ENCODE measurements at regions not wholly inside any gene's neighbourhood (a gene's known extent, or its start where the extent isn't known, plus 50 kb on each side); places are given as distances from the start of the nearest gene placed in this dataset.

- Histone ChIP-seq H3K9ac (ENCODE audit: low read length) (no peak overlapping the region), H3K27ac (ENCODE audit: low read length) (no peak overlapping the region), H3K4me3 (ENCODE audit: low read length) (no peak overlapping the region), H3K79me2 (ENCODE audit: low read length) (no peaks in the 10 kb centered on the region), H3K36me3 (replicated peaks; ENCODE audit: insufficient read depth, low read length) (no peaks in the 10 kb centered on the region), H4K20me1 (ENCODE audit: insufficient read depth, low read length) (no peaks in the 10 kb centered on the region), H3F3A (ENCODE audit: insufficient read depth, low read length) (no peaks in the 10 kb centered on the region), H2AFZ (ENCODE audit: low read length) (no peak overlapping the region), H3K27me3 (replicated peaks; ENCODE audit: insufficient read depth, low read length) (no peaks in the 10 kb centered on the region), H3K4me2 (ENCODE audit: low read depth, low read length) (no peak overlapping the region), H3K9me3 (replicated peaks; ENCODE audit: insufficient read depth, low read length) (no peaks in the 10 kb centered on the region), H3K9me2 (replicated peaks; ENCODE audit: insufficient read depth, low read length) (no peaks in the 10 kb centered on the region), H3K4me1 (ENCODE audit: low read length) (peaks cover 5% of the 10 kb centered on the region; the same call in 1 of the 2 replicates)
- no peak for DNase-seq
- TF ChIP-seq EZH2 (optimal IDR thresholded peaks at IDR 0.05; ENCODE audit: low read depth, low read length) = no peak
Measured at GRCh38 chr20:41783423-41784208, 165.4 kb upstream of the CHD6 start.

- Histone ChIP-seq H3K36me3 (replicated peaks; ENCODE audit: insufficient read depth, low read length) (no peaks in the 10 kb centered on the region), H2AFZ (ENCODE audit: low read length) (no peak overlapping the region), H3K4me2 (ENCODE audit: low read depth, low read length) (no peak overlapping the region), H4K20me1 (ENCODE audit: insufficient read depth, low read length) (no peaks in the 10 kb centered on the region), H3K27me3 (replicated peaks; ENCODE audit: insufficient read depth, low read length) (no peaks in the 10 kb centered on the region), H3K9ac (ENCODE audit: low read length) (no peak overlapping the region), H3F3A (ENCODE audit: insufficient read depth, low read length) (no peaks in the 10 kb centered on the region), H3K79me2 (ENCODE audit: low read length) (no peaks in the 10 kb centered on the region), H3K4me3 (ENCODE audit: low read length) (no peak overlapping the region), H3K9me2 (replicated peaks; ENCODE audit: insufficient read depth, low read length) (no peaks in the 10 kb centered on the region), H3K9me3 (replicated peaks; ENCODE audit: insufficient read depth, low read length) (no peaks in the 10 kb centered on the region), H3K4me1 (ENCODE audit: low read length) (peaks cover 5% of the 10 kb centered on the region; the same call in 1 of the 2 replicates), H3K27ac (ENCODE audit: low read length) (no peak overlapping the region)
- TF ChIP-seq, protein P1, sequence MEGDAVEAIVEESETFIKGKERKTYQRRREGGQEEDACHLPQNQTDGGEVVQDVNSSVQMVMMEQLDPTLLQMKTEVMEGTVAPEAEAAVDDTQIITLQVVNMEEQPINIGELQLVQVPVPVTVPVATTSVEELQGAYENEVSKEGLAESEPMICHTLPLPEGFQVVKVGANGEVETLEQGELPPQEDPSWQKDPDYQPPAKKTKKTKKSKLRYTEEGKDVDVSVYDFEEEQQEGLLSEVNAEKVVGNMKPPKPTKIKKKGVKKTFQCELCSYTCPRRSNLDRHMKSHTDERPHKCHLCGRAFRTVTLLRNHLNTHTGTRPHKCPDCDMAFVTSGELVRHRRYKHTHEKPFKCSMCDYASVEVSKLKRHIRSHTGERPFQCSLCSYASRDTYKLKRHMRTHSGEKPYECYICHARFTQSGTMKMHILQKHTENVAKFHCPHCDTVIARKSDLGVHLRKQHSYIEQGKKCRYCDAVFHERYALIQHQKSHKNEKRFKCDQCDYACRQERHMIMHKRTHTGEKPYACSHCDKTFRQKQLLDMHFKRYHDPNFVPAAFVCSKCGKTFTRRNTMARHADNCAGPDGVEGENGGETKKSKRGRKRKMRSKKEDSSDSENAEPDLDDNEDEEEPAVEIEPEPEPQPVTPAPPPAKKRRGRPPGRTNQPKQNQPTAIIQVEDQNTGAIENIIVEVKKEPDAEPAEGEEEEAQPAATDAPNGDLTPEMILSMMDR (IDR thresholded peaks at IDR 0.05; ENCODE audit: low read length) = no peak
- no peak for TF ChIP-seq EZH2phosphoT487 (IDR thresholded peaks at IDR 0.05; ENCODE audit: low read length)
- no peak for DNase-seq
Measured at GRCh38 chr20:41782730-41783406, 164.7 kb upstream of the CHD6 start.

- Histone ChIP-seq H3K27me3 (replicated peaks; ENCODE audit: insufficient read depth, low read length) (no peaks in the 10 kb centered on the region), H3K4me1 (ENCODE audit: low read length) (peaks cover 5% of the 10 kb centered on the region; the same call in 1 of the 2 replicates), H3K27ac (ENCODE audit: low read length) (no peak overlapping the region), H4K20me1 (ENCODE audit: insufficient read depth, low read length) (no peaks in the 10 kb centered on the region), H3K9me2 (replicated peaks; ENCODE audit: insufficient read depth, low read length) (no peaks in the 10 kb centered on the region), H3K4me2 (ENCODE audit: low read depth, low read length) (no peak overlapping the region), H3K9me3 (replicated peaks; ENCODE audit: insufficient read depth, low read length) (no peaks in the 10 kb centered on the region), H3K79me2 (ENCODE audit: low read length) (no peaks in the 10 kb centered on the region), H3K9ac (ENCODE audit: low read length) (no peak overlapping the region), H3K4me3 (ENCODE audit: low read length) (no peak overlapping the region), H3F3A (ENCODE audit: insufficient read depth, low read length) (no peaks in the 10 kb centered on the region), H3K36me3 (replicated peaks; ENCODE audit: insufficient read depth, low read length) (no peaks in the 10 kb centered on the region), H2AFZ (ENCODE audit: low read length) (no peak overlapping the region)
- TF ChIP-seq, protein P1 (IDR thresholded peaks at IDR 0.05; ENCODE audit: low read length) = no peak
- no peak for TF ChIP-seq EZH2phosphoT487 (IDR thresholded peaks at IDR 0.05; ENCODE audit: low read length)
- TF ChIP-seq EZH2 (optimal IDR thresholded peaks at IDR 0.05; ENCODE audit: low read depth, low read length) = no peak
- DNase-seq = no peak
Measured at GRCh38 chr20:41782255-41782654, 164.1 kb upstream of the CHD6 start.

DNA sequence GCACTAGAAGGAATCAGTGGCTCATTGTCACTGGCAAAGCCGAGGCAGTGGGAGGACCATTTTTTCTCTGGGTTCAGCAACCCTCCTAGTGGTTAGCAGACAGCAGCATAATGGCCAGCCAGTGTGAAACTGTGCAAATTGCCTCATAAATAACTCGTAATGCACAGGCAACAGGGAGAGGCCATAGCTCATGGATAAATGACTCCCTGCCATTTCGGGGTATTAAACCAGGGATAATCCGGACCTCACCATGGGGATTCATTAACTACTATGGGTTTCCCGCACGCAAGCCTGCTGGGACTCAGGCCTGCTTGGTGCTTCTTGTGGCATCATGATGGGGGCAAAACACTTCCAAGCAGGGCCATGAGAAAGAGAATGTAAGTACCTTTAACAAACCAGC lies 158.2 kb upstream of the CHD6 start:
- Histone ChIP-seq H2AFZ (ENCODE audit: low read length) (no peak overlapping the region), H3K27ac (ENCODE audit: low read length) (no peak overlapping the region), H3K79me2 (ENCODE audit: low read length) (no peaks in the 10 kb centered on the region), H3F3A (ENCODE audit: insufficient read depth, low read length) (0 out of 2 replicates have a peak, but pooled peaks cover 5% of the 10 kb centered on the region), H3K36me3 (replicated peaks; ENCODE audit: insufficient read depth, low read length) (no peaks in the 10 kb centered on the region), H4K20me1 (ENCODE audit: insufficient read depth, low read length) (no peaks in the 10 kb centered on the region), H3K9me3 (replicated peaks; ENCODE audit: insufficient read depth, low read length) (no peaks in the 10 kb centered on the region), H3K27me3 (replicated peaks; ENCODE audit: insufficient read depth, low read length) (no peaks in the 10 kb centered on the region), H3K4me1 (ENCODE audit: low read length) (peaks cover 21% of the 10 kb centered on the region), H3K9me2 (replicated peaks; ENCODE audit: insufficient read depth, low read length) (no peaks in the 10 kb centered on the region), H3K9ac (ENCODE audit: low read length) (no peak overlapping the region), H3K4me3 (ENCODE audit: low read length) (no peak overlapping the region), H3K4me2 (ENCODE audit: low read depth, low read length) (no peak overlapping the region)
- no peak for DNase-seq
- TF ChIP-seq EZH2phosphoT487 (IDR thresholded peaks at IDR 0.05; ENCODE audit: low read length) (no peak), EZH2 (optimal IDR thresholded peaks at IDR 0.05; ENCODE audit: low read depth, low read length) (no peak)
- TF ChIP-seq, protein P1 (IDR thresholded peaks at IDR 0.05; ENCODE audit: low read length) = no peak
